Fibroblast of lung (primary cell): ENCODE measurements at regions not wholly inside any gene's neighbourhood (a gene's known extent, or its start where the extent isn't known, plus 50 kb on each side); places are given as distances from the start of the nearest gene placed in this dataset.

Experiments
- DNase-seq, 2 donors: peaks; one replicate each; pipeline versions ENCODE4 v3.0.0 to v3.0.0-alpha.2; 2010; ENCODE audit warnings: low read depth in 2 of 2
- H2AFZ ChIP-seq: 2 replicates; pipeline ENCODE4 v1.5.1; 2012; ENCODE audit warnings: low read length, control low read depth, inconsistent platforms
- H3K27ac ChIP-seq: 2 replicates; pipeline ENCODE4 v1.5.1; 2011; ENCODE audit warnings: low read length, control low read depth; ENCODE audit not compliant: insufficient read depth
- H3K27me3 ChIP-seq: 2 replicates; pipeline ENCODE4 v1.5.1; 2011; ENCODE audit warnings: mild to moderate bottlenecking, low read length; ENCODE audit not compliant: control insufficient read depth, insufficient read depth
- H3K36me3 ChIP-seq: 2 replicates; pipeline ENCODE4 v1.5.1; 2011; ENCODE audit warnings: low read length; ENCODE audit not compliant: control insufficient read depth, insufficient read depth
- H3K4me1 ChIP-seq: 2 replicates; pipeline ENCODE4 v1.5.1; 2011; ENCODE audit warnings: low read length; ENCODE audit not compliant: control insufficient read depth, insufficient read depth; ENCODE audit errors: extremely low read depth
- H3K4me2 ChIP-seq: 2 replicates; pipeline ENCODE4 v1.5.1; 2011; ENCODE audit warnings: low read length, control low read depth; ENCODE audit not compliant: insufficient read depth; ENCODE audit errors: extremely low read depth
- H3K4me3 ChIP-seq, 4 experiments: fragments of 200-600 bp in 1 of 4; sonication (generic) in 1 of 4; replicated peaks in 1 of 4; 2 replicates each; pipeline ENCODE4 v1.5.1; 2011 to 2016; ENCODE audit warnings: low read length in 4 of 4, low read depth in 3 of 4, mild to moderate bottlenecking in 3 of 4, control low read depth in 2 of 4, inconsistent platforms in 1 of 4, mixed read lengths in 1 of 4; ENCODE audit not compliant: insufficient read depth in 1 of 4; ENCODE audit errors: control extremely low read depth in 1 of 4
- H3K79me2 ChIP-seq: 2 replicates; pipeline ENCODE4 v1.5.1; 2012; ENCODE audit warnings: mild to moderate bottlenecking, low read length, inconsistent platforms; ENCODE audit not compliant: control insufficient read depth, insufficient read depth
- H3K9ac ChIP-seq: 2 replicates; pipeline ENCODE4 v1.5.1; 2011; ENCODE audit warnings: mild to moderate bottlenecking, low read length, control low read depth; ENCODE audit not compliant: insufficient read depth
- H3K9me3 ChIP-seq: 2 replicates; pipeline ENCODE4 v1.5.1; 2012; ENCODE audit warnings: low read depth, low read length; ENCODE audit not compliant: control insufficient read depth, insufficient read depth
- H4K20me1 ChIP-seq: 2 replicates; pipeline ENCODE4 v1.5.1; 2011; ENCODE audit warnings: low read length; ENCODE audit not compliant: control insufficient read depth, insufficient read depth; ENCODE audit errors: extremely low read depth
- EZH2 ChIP-seq: IDR thresholded peaks from 2 replicates; pipeline ENCODE4 v1.5.1; 2012; ENCODE audit warnings: low read length, control low read depth, mild to moderate bottlenecking; ENCODE audit errors: missing control alignments
- TF ChIP-seq, protein P1 (sequence below), 2 donors: IDR thresholded peaks in 1 of 2; conservative IDR thresholded peaks in 1 of 2; 1 replicate in 1 of 2; 2 replicates in 1 of 2; pipeline ENCODE4 v1.5.1; 2011 to 2012; ENCODE audit warnings: low read length in 2 of 2, control low read depth in 1 of 2, inconsistent platforms in 1 of 2, low read depth in 1 of 2, mild to moderate bottlenecking in 1 of 2

DNA sequence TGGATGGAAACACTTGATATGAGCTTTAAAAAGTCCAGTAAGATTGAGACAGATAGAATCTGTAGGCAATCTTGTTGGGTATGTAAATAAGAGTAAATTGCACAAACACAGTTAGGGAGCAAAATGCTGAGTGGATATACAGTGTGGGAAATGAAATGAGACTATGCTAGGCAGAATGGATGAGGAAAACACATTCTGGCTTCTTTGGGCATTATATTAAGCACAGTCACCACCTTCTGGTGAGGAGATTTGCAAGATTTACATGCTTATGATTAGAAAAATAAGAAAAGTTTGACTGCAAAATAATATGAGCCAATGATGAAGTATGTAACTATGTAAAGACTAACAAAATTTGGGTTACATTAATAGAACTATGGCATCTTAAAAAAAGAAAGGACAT is 2165.0 kb upstream of the CELF4 start:
- H3K4me3 ChIP-seq, result no peak overlapping the region
- no peak overlapping the region for H2AFZ ChIP-seq
- no peaks in the 10 kb centered on the region for H3K79me2 ChIP-seq
- no peaks in the 10 kb centered on the region for H3K27me3 ChIP-seq
- H3K4me1 ChIP-seq, result no peaks in the 10 kb centered on the region
- H3K27ac ChIP-seq, result no peak overlapping the region
- no peaks in the 10 kb centered on the region for H4K20me1 ChIP-seq
- peak in 1 of 2 donors; percentile 26 for DNase-seq
- no peaks in the 10 kb centered on the region for H3K9me3 ChIP-seq
- H3K9ac ChIP-seq, result no peak overlapping the region
- no peak overlapping the region for H3K4me2 ChIP-seq
- no peak for TF ChIP-seq EZH2
- TF ChIP-seq, protein P1, sequence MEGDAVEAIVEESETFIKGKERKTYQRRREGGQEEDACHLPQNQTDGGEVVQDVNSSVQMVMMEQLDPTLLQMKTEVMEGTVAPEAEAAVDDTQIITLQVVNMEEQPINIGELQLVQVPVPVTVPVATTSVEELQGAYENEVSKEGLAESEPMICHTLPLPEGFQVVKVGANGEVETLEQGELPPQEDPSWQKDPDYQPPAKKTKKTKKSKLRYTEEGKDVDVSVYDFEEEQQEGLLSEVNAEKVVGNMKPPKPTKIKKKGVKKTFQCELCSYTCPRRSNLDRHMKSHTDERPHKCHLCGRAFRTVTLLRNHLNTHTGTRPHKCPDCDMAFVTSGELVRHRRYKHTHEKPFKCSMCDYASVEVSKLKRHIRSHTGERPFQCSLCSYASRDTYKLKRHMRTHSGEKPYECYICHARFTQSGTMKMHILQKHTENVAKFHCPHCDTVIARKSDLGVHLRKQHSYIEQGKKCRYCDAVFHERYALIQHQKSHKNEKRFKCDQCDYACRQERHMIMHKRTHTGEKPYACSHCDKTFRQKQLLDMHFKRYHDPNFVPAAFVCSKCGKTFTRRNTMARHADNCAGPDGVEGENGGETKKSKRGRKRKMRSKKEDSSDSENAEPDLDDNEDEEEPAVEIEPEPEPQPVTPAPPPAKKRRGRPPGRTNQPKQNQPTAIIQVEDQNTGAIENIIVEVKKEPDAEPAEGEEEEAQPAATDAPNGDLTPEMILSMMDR (conservative IDR thresholded peaks at IDR 0.05 in 1 of 2, IDR thresholded peaks at IDR 0.05 in 1 of 2; ENCODE audit: low read depth in 1 of 2, low read length in 2 of 2), result no peak
- H3K36me3 ChIP-seq, result no peaks in the 10 kb centered on the region

DNA sequence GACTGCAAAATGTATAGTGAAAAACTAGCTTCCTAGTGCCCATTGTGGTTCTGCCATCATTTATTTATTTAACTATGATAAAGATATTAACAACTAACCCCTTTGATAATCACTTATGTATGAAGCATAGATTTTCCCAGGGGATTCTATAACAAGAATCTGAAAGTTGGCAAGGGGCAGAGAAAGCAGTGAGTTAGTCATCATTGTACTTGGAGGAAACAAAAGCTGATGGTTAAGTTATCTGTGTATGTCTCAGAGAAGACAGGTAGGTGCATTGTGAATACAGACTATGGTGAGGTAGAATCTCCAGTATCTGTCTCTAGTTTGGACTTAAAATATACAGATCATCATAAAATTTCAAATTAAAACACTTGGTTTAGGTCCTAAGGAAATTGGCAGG is 2159.1 kb upstream of the CELF4 start:
- Histone ChIP-seq H3K9ac (no peak overlapping the region), H4K20me1 (no peaks in the 10 kb centered on the region), H3K9me3 (no peaks in the 10 kb centered on the region), H3K36me3 (no peaks in the 10 kb centered on the region), H3K79me2 (no peaks in the 10 kb centered on the region), H2AFZ (no peak overlapping the region), H3K27me3 (no peaks in the 10 kb centered on the region), H3K4me3 (no peak overlapping the region), H3K27ac (no peak overlapping the region), H3K4me2 (no peak overlapping the region), H3K4me1 (no peaks in the 10 kb centered on the region)
- TF ChIP-seq EZH2, result no peak
- TF ChIP-seq, protein P1 (conservative IDR thresholded peaks at IDR 0.05 in 1 of 2, IDR thresholded peaks at IDR 0.05 in 1 of 2; ENCODE audit: low read depth in 1 of 2, low read length in 2 of 2), result no peak
- DNase-seq, result peak; percentile 17 to 20

DNA sequence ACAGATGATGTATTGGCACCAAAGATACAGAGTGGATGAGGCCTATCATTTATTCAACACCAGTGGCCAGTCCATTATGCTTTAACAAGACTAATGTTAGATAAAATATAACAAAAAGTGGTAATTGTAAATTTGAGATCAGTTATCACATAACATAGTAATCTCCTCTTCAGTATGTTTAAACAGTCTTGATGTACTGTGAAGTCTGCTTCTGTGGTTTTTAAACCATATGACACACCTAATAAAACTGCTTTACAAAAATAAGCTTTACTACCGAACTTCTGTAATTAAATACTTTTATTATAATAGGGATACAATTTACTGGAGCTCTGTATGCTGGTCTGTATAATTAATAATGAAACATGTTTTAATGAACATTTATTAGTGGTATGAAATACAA is 2156.1 kb upstream of the CELF4 start:
- peak; percentile 29 to 51 for DNase-seq
- H3K4me2 ChIP-seq, result no peak overlapping the region

More for the DNA sequence above, 2156.1 kb upstream of the CELF4 start:
- Histone ChIP-seq H4K20me1 (no peaks in the 10 kb centered on the region), H2AFZ (no peak overlapping the region), H3K36me3 (no peaks in the 10 kb centered on the region), H3K9ac (no peak overlapping the region), H3K79me2 (no peaks in the 10 kb centered on the region), H3K4me3 (no peak overlapping the region), H3K27ac (no peak overlapping the region), H3K4me1 (no peaks in the 10 kb centered on the region), H3K27me3 (no peaks in the 10 kb centered on the region), H3K9me3 (no peaks in the 10 kb centered on the region)
- no peak for TF ChIP-seq EZH2
- TF ChIP-seq, protein P1 (conservative IDR thresholded peaks at IDR 0.05 in 1 of 2, IDR thresholded peaks at IDR 0.05 in 1 of 2; ENCODE audit: low read depth in 1 of 2, low read length in 2 of 2), result no peak
